ENCODE measurements at regions not wholly inside any gene's neighbourhood (a gene's known extent, or its start where the extent isn't known, plus 50 kb on each side); places are given as distances from the start of the nearest gene placed in this dataset.
"Not testable (repeated sequence)": the region's sequence is repeated elsewhere in the genome, so short reads cannot be mapped to it uniquely, and the experiment has no call there.

GRCh38 chrY:7994781-7995180, 1083.2 kb upstream of the AMELY start:
- not testable (repeated sequence) for FAIRE-seq; DNase-seq (ENCODE audit: low spot score in 2 of 2)

GRCh38 chrY:7979770-7980169, 1068.2 kb upstream of the AMELY start:
- no peak for FAIRE-seq
- no peak for DNase-seq (ENCODE audit: low spot score in 2 of 2)

DNA sequence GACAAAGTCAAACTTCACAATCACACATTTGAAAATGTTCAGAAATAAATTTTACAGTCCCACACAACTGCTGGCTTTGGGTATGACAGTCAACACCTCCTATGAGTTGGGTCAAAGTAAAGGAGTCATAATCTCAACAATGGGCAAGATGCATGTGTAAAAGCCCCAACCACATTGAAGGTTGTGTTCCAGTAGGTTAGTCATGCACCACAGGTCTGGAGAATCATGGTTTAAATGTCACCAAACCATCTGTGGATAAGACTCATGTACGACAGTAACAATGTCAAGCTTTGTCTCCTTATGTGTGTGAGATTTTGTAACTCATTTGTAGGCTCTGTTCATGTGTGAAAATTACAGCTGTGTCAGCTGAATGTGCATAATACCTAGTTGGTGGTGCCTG, 1065.7 kb upstream of the AMELY start:
- DNase-seq (ENCODE audit: low spot score in 2 of 2) (no peak), FAIRE-seq (no peak)

GRCh38 chrY:7968293-7968692, 1056.7 kb upstream of the AMELY start:
- FAIRE-seq = no peak
- DNase-seq (ENCODE audit: low spot score in 2 of 2) = no peak

DNA sequence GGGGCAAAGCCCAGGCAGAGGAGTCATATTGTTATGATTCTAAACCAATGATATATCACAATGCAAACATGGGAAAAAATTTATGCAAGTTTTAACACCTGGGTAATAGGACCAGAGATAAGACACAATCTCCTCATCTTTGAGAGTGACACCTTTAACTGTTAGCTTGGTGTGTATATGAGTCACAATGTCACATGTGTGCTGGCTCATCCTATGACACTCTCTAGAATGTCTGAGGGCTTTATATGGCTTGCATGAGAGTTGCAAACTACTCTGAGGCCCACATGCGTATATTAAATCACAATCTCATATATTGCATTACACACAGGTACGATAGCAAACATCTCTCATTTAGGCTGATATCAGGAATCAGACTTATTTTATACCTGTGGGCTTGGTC, 1055.4 kb upstream of the AMELY start:
- DNase-seq (ENCODE audit: low spot score in 2 of 2) = no peak
- no peak for FAIRE-seq

GRCh38 chrY:7963393-7963792, 1051.8 kb upstream of the AMELY start:
- DNase-seq (ENCODE audit: low spot score in 2 of 2) (no peak), FAIRE-seq (no peak)

GRCh38 chrY:7962350-7962749, 1050.8 kb upstream of the AMELY start:
- FAIRE-seq = no peak
- no peak for DNase-seq (ENCODE audit: low spot score in 2 of 2)

DNA sequence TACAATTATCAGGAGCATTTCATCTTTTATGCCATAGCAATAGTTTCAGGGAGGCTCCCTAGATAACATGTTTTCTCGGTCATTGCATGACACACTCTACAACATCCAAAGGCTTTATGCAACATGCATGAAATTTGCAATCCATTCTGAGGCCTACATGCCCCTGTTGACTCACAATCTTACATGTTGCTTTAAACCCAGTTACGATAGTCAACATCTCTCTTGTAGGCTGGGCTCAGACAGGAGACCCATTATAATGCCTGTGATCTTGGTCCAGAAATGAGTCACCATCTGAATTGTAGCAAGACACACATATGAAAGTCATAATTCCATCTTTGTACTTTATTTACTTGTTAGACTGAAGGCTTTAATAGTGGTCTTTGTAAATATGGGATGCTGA, 1050.3 kb upstream of the AMELY start:
- no peak for FAIRE-seq
- no peak for DNase-seq (ENCODE audit: low spot score in 2 of 2)

DNA sequence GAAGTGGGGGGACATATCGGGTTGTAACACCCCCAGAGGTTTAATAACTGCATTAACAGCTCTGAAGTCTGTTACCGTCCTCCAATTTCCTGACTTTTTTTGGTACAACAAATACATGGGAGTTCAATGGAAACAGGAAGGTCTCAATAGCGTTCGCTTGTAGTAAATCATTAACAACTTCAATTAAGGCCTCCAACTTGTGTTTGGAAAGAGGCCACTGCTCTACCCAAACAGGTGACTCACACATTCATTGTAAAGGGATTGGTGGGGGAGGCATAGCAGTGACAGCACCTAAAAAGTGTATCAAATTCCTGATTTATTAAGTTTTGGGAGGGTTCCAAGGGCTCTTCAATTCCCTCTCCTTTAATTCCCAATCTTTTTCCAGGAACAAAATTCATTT, 1046.2 kb upstream of the AMELY start:
- DNase-seq (ENCODE audit: low spot score in 2 of 2) (no peak), FAIRE-seq (no peak)

- FAIRE-seq = no peak
- DNase-seq (ENCODE audit: low spot score in 2 of 2) = no peak
Observed at GRCh38 chrY:7951187-7951852, 1039.8 kb upstream of the AMELY start.

- FAIRE-seq (no peak), DNase-seq (ENCODE audit: low spot score in 2 of 2) (no peak)
Observed at GRCh38 chrY:7944135-7944534, 1032.6 kb upstream of the AMELY start.

DNA sequence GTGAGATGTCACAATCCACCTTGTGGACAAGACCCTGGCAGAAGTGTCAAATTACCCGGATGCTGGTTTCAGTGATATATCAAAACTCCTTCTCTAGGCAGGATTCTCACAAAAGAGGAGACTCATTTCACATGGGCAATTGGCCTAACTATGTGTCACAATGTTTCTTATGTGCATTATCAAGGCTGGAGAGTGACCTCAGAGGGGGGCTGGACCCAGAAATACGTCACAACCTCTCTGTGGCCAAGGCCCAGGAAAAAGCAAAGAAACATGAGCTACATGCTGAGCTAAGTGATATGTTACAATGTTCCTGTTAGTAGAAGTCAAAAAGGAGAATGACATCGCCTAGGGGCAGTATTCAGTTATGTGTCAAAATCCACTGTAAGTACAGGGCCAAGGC, 1031.2 kb upstream of the AMELY start:
- no peak for FAIRE-seq

GRCh38 chrY:7941856-7942255, 1030.3 kb upstream of the AMELY start:
- DNase-seq (ENCODE audit: low spot score in 2 of 2) (no peak), FAIRE-seq (no peak)

More for the DNA sequence above, 1031.2 kb upstream of the AMELY start:
- no peak for DNase-seq (ENCODE audit: low spot score in 2 of 2)

- DNase-seq (ENCODE audit: low spot score in 2 of 2) = no peak
- no peak for FAIRE-seq
Observed at GRCh38 chrY:7938982-7939718, 1027.6 kb upstream of the AMELY start.

- DNase-seq (ENCODE audit: low spot score in 2 of 2) (no peak), FAIRE-seq (no peak)
Observed at GRCh38 chrY:7936831-7937230, 1025.3 kb upstream of the AMELY start.

GRCh38 chrY:7936046-7936445, 1024.5 kb upstream of the AMELY start:
- DNase-seq (ENCODE audit: low spot score in 2 of 2) = no peak
- no peak for FAIRE-seq

DNA sequence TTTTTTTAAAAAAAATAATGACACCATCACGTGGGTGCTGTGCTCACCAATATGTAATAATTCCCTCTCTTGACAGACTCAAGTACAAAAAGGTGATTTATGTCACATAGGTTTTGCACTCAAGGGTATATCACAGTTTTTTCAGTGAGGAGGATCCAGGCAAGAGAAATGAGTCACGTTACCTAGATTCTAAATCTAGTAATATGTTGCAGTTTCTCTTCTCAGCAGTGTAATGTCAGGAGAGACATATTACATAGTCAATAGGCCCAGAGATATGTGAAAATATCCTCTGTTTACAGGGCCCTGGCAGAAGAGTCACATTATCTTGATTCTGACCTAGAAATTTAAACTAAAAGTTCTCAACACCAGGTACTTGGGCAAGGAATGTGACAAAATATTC, 1024.1 kb upstream of the AMELY start:
- DNase-seq (ENCODE audit: low spot score in 2 of 2) = no peak

DNA sequence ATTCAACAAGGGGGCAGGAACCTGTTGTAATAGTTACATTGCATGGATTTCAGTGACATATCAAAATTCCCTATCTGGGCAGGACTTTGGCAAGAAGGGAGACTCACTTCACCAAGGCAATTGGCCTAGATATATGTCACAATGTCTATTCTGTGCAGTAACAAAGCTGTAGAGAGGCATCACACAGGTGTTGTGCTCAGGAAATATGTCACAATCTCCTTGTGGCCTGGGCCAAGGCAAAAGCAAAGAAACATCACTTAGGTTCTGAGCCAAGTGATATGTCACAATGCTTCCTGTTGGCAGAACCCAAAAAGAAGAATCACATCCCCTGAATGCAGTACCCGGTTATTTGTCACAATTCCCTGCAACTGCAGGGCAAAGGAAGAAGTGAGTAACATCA, 1020.9 kb upstream of the AMELY start:
- FAIRE-seq = no peak
- DNase-seq (ENCODE audit: low spot score in 2 of 2) = no peak

More for the DNA sequence above, 1024.1 kb upstream of the AMELY start:
- no peak for FAIRE-seq

DNA sequence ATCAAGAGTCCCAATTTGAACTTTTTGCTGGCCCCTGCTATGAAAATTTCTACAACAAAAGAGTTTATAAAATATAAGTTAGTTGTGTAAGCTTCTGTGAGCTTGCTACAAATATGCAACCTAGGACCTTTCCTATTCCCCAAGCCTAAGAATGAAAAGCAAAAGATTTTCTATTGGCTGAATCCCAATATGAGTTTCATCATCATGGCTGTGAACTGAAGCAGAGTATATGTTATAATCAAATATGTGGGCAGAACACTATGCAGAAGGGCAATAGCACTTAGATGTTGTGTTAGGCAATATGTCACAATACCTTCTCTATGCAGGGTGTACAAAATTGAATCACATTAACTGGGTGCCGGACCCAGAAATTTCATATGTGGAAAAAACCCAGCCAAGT, 1018.3 kb upstream of the AMELY start:
- DNase-seq (ENCODE audit: low spot score in 2 of 2) = no peak
- no peak for FAIRE-seq

GRCh38 chrY:7924059-7924458, 1012.5 kb upstream of the AMELY start:
- DNase-seq (ENCODE audit: low spot score in 2 of 2) = no peak
- FAIRE-seq = no peak

GRCh38 chrY:7923476-7924017, 1012.0 kb upstream of the AMELY start:
- FAIRE-seq = no peak
- DNase-seq (ENCODE audit: low spot score in 2 of 2) = no peak

- DNase-seq (ENCODE audit: low spot score in 2 of 2) (no peak), FAIRE-seq (no peak)
Observed at GRCh38 chrY:7920382-7920781, 1008.8 kb upstream of the AMELY start.

Data from frontal cortex (tissue), 3 donors.